Epithelial cell of esophagus (primary cell): ENCODE measurements at regions not wholly inside any gene's neighbourhood (a gene's known extent, or its start where the extent isn't known, plus 50 kb on each side); places are given as distances from the start of the nearest gene placed in this dataset.

Experiments
- DNase-seq: peaks from one replicate; pipeline ENCODE4 v3.0.0; 2010; ENCODE audit warnings: low read depth
- H3K4me3 ChIP-seq: 2 replicates; pipeline ENCODE4 v1.5.1; 2011; ENCODE audit warnings: mild to moderate bottlenecking, low read length, control low read depth
- TF ChIP-seq, protein P1 (sequence below): IDR thresholded peaks from 2 replicates; pipeline ENCODE4 v1.5.1; 2011; ENCODE audit warnings: low read depth, mild to moderate bottlenecking, low read length, control low read depth, inconsistent platforms; ENCODE audit not compliant: insufficient read depth; ENCODE audit errors: missing control alignments

DNA sequence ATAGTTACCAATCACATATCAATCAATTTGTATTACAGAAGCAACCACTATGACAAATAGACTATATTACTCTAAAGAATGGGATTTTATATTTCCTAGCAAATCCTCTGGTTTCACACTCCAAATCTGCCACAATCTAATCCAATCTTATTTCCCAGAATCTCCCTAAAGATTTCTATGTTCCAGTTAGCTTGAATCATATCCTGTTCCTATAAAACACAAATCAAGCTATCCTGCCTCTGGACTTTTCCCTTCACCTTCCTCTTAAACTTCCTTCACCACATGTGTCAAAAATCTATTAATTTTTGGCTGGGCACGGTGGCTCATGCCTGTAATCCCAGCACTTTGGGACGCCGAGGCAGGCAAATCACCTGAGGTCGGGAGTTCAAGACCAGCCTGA lies 50.0 kb downstream of the PIK3C2A start:
- no peak for DNase-seq
- no peak overlapping the region for H3K4me3 ChIP-seq
- TF ChIP-seq, protein P1, sequence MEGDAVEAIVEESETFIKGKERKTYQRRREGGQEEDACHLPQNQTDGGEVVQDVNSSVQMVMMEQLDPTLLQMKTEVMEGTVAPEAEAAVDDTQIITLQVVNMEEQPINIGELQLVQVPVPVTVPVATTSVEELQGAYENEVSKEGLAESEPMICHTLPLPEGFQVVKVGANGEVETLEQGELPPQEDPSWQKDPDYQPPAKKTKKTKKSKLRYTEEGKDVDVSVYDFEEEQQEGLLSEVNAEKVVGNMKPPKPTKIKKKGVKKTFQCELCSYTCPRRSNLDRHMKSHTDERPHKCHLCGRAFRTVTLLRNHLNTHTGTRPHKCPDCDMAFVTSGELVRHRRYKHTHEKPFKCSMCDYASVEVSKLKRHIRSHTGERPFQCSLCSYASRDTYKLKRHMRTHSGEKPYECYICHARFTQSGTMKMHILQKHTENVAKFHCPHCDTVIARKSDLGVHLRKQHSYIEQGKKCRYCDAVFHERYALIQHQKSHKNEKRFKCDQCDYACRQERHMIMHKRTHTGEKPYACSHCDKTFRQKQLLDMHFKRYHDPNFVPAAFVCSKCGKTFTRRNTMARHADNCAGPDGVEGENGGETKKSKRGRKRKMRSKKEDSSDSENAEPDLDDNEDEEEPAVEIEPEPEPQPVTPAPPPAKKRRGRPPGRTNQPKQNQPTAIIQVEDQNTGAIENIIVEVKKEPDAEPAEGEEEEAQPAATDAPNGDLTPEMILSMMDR = no peak

DNA sequence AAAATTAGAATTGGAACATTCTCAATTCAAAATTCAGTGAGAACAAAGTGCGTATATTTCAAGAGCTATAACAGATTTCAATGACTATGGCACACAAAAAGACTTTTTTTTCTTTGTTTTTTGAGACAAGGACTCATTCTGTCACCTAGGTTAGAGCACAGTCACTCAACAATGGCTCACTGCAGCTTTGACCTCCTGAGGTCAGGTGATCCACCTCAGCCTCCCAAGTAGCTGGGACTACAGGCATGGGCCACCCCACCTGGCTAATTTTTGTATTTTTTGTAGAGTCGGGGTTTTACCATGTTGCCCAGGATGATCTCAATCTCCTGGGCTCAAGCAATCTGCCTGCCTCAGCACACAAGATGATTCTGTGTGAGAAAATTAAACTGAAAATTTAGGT lies 51.5 kb downstream of the PIK3C2A start:
- DNase-seq = no peak
- H3K4me3 ChIP-seq = no peak overlapping the region
- TF ChIP-seq, protein P1 = no peak

DNA sequence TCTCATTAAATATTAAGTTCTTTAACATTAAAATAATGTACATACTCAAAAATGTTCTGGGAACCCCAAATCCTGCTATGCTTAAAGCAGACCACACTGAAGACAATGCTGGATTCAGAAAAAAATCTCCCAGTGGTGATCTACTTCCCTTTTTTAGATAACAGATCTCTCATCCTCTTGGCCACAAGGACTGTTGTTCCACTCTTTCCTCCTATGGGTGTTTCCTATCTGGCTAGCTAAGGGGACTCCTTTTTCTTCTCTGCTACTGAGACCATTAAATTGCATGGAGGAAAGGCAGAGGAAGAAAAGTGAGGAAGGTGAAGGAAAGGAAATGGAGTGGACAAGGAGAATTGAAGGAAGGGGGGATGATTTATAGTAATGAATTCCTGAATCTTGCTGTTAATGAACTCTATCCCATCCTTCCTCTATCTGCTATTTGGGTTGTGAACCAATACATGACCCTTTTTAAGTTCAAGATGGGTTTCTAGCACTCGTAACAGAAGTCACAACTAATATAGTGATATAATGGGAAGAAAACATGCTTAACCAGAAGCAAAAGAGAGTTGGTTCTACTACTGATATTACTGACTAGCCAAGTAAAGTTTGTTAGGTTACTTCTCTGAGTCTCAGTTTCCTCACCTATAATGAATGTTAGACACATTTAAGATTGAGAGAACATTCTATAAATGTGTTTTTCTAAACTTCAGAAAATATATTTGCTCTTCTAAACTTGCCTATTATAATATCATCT lies 53.2 kb downstream of the PIK3C2A start:
- TF ChIP-seq, protein P1 = no peak
- H3K4me3 ChIP-seq = no peak overlapping the region
- DNase-seq = no peak

DNA sequence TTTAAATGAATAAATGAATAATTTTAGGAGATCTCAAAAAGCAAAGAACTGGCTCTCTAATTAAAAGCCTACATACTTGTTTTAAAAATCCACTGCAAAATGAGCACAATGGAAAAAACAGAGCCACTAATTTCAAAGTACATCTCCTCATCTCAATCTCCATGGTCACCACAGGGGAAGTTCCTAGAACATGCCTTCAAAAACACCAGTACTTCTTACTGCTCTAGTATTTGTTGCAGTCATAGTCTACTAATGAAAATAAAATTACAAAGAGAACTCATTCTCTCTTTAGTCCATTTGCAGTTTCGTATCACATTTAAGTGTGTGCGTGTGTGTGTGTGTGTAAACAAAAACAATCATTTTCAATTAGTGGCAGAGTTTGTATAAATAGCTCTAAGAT lies 54.0 kb downstream of the PIK3C2A start:
- DNase-seq = no peak
- TF ChIP-seq, protein P1 = no peak
- H3K4me3 ChIP-seq = no peak overlapping the region

DNA sequence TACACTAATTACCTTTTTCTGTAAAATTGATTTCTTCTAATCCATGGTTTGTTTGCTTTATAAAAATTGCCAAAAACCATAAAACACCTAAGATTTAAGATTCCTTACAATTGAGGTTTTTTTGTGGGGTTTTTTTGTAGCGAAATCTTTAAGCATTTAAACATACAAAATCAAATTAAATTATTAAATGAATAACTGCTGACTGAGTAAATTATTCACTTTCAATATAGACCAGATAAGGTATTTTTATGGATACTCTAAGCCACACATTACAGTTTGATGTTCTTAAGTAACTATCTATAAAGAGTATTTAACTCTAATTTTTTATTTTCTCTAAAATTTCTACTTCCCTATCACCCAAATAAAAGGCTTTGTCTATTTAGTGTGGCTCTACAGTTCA lies 55.5 kb downstream of the PIK3C2A start:
- TF ChIP-seq, protein P1 = no peak
- H3K4me3 ChIP-seq = no peak overlapping the region
- DNase-seq = no peak

DNA sequence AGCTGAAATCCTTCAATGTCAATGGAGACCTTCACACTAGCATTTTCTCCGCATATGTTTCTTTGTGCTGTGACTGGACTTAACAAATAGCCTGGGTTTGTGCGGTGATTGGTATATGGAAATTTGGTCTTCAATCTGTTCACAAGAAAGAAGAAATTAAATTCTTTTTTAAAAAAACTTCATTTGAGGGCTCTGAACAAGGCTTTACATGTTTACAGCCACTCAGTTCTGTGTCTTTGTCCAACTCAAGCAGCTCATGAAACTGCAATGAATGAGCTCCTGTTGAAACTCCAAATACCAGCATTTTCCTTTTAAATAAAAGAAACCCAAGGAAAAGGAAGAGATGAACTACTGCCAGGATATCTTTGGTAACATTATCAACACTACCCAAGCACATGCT lies 57.3 kb downstream of the PIK3C2A start:
- TF ChIP-seq, protein P1 = no peak
- H3K4me3 ChIP-seq = no peak overlapping the region
- no peak for DNase-seq

DNA sequence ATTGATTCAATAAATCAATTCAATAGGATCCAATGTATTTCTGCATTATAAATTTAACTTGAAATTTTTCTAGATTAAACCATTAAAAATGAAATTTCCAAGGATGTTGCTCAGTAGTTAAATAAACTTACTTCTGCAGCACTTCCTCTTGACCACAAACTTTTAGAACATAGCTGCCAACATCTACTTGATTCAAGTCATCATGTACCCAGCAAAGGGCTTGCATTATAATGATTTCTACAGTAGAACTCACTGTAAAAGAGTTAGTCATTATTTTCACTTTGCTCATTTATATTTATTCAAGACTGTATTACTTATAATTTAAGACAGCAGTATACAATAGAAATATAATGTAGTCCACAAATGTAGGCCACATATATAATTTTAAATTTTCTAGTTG lies 59.2 kb downstream of the PIK3C2A start:
- no peak for DNase-seq
- TF ChIP-seq, protein P1 = no peak
- no peak overlapping the region for H3K4me3 ChIP-seq
